ENCODE measurements at regions not wholly inside any gene's neighbourhood (a gene's known extent, or its start where the extent isn't known, plus 50 kb on each side); places are given as distances from the start of the nearest gene placed in this dataset.

GRCh38 chr4:111675746-111676145 lies 469.5 kb upstream of the FAM241A start:
- TF ChIP-seq, protein P1, sequence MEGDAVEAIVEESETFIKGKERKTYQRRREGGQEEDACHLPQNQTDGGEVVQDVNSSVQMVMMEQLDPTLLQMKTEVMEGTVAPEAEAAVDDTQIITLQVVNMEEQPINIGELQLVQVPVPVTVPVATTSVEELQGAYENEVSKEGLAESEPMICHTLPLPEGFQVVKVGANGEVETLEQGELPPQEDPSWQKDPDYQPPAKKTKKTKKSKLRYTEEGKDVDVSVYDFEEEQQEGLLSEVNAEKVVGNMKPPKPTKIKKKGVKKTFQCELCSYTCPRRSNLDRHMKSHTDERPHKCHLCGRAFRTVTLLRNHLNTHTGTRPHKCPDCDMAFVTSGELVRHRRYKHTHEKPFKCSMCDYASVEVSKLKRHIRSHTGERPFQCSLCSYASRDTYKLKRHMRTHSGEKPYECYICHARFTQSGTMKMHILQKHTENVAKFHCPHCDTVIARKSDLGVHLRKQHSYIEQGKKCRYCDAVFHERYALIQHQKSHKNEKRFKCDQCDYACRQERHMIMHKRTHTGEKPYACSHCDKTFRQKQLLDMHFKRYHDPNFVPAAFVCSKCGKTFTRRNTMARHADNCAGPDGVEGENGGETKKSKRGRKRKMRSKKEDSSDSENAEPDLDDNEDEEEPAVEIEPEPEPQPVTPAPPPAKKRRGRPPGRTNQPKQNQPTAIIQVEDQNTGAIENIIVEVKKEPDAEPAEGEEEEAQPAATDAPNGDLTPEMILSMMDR (conservative IDR thresholded peaks at IDR 0.05; ENCODE audit: control insufficient read depth, insufficient read depth, low read depth, low read length), result no peak
- no peak for DNase-seq (ENCODE audit: low read depth)
- H3K4me3 ChIP-seq (ENCODE audit: control insufficient read depth, low read depth, low read length), result no peak overlapping the region

- TF ChIP-seq, protein P1 (conservative IDR thresholded peaks at IDR 0.05; ENCODE audit: control insufficient read depth, insufficient read depth, low read depth, low read length), result no peak
- DNase-seq (ENCODE audit: low read depth), result no peak
- H3K4me3 ChIP-seq (ENCODE audit: control insufficient read depth, low read depth, low read length), result no peak overlapping the region
Measured at GRCh38 chr4:111676533-111676932, 468.7 kb upstream of the FAM241A start.

DNA sequence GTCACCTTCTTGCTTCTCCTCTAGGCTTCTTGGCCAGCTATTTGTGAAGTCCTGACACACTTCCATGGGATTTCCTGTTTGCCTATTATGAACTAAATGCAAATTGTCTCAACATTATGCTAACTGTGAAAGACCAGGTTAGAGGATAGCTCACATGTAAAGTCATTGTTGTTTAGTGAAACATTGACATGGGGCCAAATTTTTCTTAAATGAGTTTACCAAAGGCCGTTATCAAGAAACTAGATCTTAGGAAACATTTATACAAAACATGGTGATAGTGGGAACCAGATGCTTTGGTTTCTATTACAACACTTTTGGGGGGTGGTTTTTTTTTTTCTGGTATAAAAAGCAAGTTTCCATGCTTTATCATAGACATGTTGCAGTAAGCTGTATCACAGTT lies 466.8 kb upstream of the FAM241A start:
- TF ChIP-seq, protein P1 (conservative IDR thresholded peaks at IDR 0.05; ENCODE audit: control insufficient read depth, insufficient read depth, low read depth, low read length), result no peak
- peak; percentile 81 for DNase-seq (ENCODE audit: low read depth)
- no peak overlapping the region for H3K4me3 ChIP-seq (ENCODE audit: control insufficient read depth, low read depth, low read length)

GRCh38 chr4:111678908-111679307 lies 466.3 kb upstream of the FAM241A start:
- no peak overlapping the region for H3K4me3 ChIP-seq (ENCODE audit: control insufficient read depth, low read depth, low read length)
- peak; percentile 4 for DNase-seq (ENCODE audit: low read depth)
- TF ChIP-seq, protein P1 (conservative IDR thresholded peaks at IDR 0.05; ENCODE audit: control insufficient read depth, insufficient read depth, low read depth, low read length), result no peak

GRCh38 chr4:111681270-111681669 lies 464.0 kb upstream of the FAM241A start:
- no peak overlapping the region for H3K4me3 ChIP-seq (ENCODE audit: control insufficient read depth, low read depth, low read length)
- TF ChIP-seq, protein P1 (conservative IDR thresholded peaks at IDR 0.05; ENCODE audit: control insufficient read depth, insufficient read depth, low read depth, low read length), result no peak
- DNase-seq (ENCODE audit: low read depth), result no peak

- TF ChIP-seq, protein P1 (conservative IDR thresholded peaks at IDR 0.05; ENCODE audit: control insufficient read depth, insufficient read depth, low read depth, low read length), result no peak
- H3K4me3 ChIP-seq (ENCODE audit: control insufficient read depth, low read depth, low read length), result no peak overlapping the region
- DNase-seq (ENCODE audit: low read depth), result no peak
Measured at GRCh38 chr4:111681751-111682150, 463.5 kb upstream of the FAM241A start.

DNA sequence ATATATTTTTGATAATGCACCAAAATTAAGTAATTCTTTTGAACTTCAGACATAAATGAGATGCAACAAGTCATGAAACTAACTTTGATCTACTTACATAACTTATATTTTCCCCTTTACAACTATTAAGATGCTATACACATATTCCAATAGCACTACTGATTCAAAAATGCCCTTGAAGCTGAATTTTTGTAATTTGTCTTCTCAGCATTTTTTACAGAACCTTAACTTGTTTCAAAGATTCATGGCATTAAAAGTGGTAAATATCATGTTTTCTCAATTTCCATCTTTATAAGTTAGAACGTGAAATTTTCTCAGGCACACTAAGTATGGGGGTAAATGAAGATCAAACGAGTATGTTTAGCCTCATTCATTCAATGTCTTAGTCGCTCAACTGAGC lies 460.0 kb upstream of the FAM241A start:
- DNase-seq (ENCODE audit: low read depth), result no peak
- no peak overlapping the region for H3K4me3 ChIP-seq (ENCODE audit: control insufficient read depth, low read depth, low read length)
- TF ChIP-seq, protein P1 (conservative IDR thresholded peaks at IDR 0.05; ENCODE audit: control insufficient read depth, insufficient read depth, low read depth, low read length), result no peak

Data from fibroblast of mammary gland (primary cell).